ENCODE measurements at regions not wholly inside any gene's neighbourhood (a gene's known extent, or its start where the extent isn't known, plus 50 kb on each side); places are given as distances from the start of the nearest gene placed in this dataset.

- TF ChIP-seq ZNF560 (tag by site-specific recombination; IDR thresholded peaks at IDR 0.05; ENCODE audit: borderline replicate concordance) (no peak), ZNF514 (tag by site-specific recombination; IDR thresholded peaks at IDR 0.05) (no peak), ZNF423 (tag by site-specific recombination; IDR thresholded peaks at IDR 0.05) (no peak), TCF7L2 (IDR thresholded peaks at IDR 0.05; ENCODE audit: borderline replicate concordance, low read depth, low read length) (no peak)
Observed at GRCh38 chr4:4627906-4628305, 86.1 kb upstream of the STX18 start (continued).

- POLR2A ChIA-PET = no interaction called here
Observed at GRCh38 chr4:4627111-4627510, 85.3 kb upstream of the STX18 start.

GRCh38 chr4:4625488-4625887 is 83.6 kb upstream of the STX18 start:
- Histone ChIP-seq H3K36me3 (ENCODE audit: control insufficient read depth in 2 of 2, insufficient read depth in 1 of 2, low read length in 2 of 2) (no peaks in the 10 kb centered on the region), H3K9me3 (ENCODE audit: control insufficient read depth, insufficient read depth, low read depth, low read length) (no peaks in the 10 kb centered on the region), H3K4me3 (ENCODE audit: low read depth, low read length) (no peak overlapping the region), H3K27ac (ENCODE audit: extremely low read depth, low read depth, low read length) (no peak overlapping the region), H3K4me1 (ENCODE audit: control insufficient read depth, insufficient read depth, low read length) (no peaks in the 10 kb centered on the region)
- ChIA-PET CTCF (no interaction called here), POLR2A (no interaction called here)
- no peak for TF ChIP-seq ZNF624 (tag by site-specific recombination; IDR thresholded peaks at IDR 0.05)
- TF ChIP-seq ATF2 (tag by site-specific recombination; IDR thresholded peaks at IDR 0.05; ENCODE audit: low read depth) = no peak

More at GRCh38 chr4:4627111-4627510, 85.3 kb upstream of the STX18 start:
- Histone ChIP-seq H3K4me1 (ENCODE audit: control insufficient read depth, insufficient read depth, low read length) (no peaks in the 10 kb centered on the region), H3K4me3 (ENCODE audit: low read depth, low read length) (no peak overlapping the region), H3K9me3 (ENCODE audit: control insufficient read depth, insufficient read depth, low read depth, low read length) (no peaks in the 10 kb centered on the region), H3K27ac (ENCODE audit: extremely low read depth, low read depth, low read length) (no peak overlapping the region), H3K36me3 (ENCODE audit: control insufficient read depth in 2 of 2, insufficient read depth in 1 of 2, low read length in 2 of 2) (no peaks in the 10 kb centered on the region)
- TF ChIP-seq ZNF398 (tag by site-specific recombination; IDR thresholded peaks at IDR 0.05) (no peak), ZNF670 (tag by site-specific recombination; IDR thresholded peaks at IDR 0.05; ENCODE audit: low read depth) (no peak), KLF16 (tag by site-specific recombination; IDR thresholded peaks at IDR 0.05) (no peak), ZNF223 (tag by site-specific recombination; IDR thresholded peaks at IDR 0.05) (no peak), ZNF549 (tag by site-specific recombination; IDR thresholded peaks at IDR 0.05) (no peak), ZNF704 (tag by site-specific recombination; IDR thresholded peaks at IDR 0.05) (no peak), ZNF174 (tag by site-specific recombination; IDR thresholded peaks at IDR 0.05) (no peak), ZBTB1 (tag by site-specific recombination; IDR thresholded peaks at IDR 0.05) (no peak), ZFHX2 (tag by site-specific recombination; conservative IDR thresholded peaks at IDR 0.05) (peak; percentile 21; the same call in 1 of the 2 replicates), ZNF404 (tag by site-specific recombination; IDR thresholded peaks at IDR 0.05) (no peak), ZXDB (tag by site-specific recombination; IDR thresholded peaks at IDR 0.05) (no peak), GLI2 (tag by site-specific recombination; IDR thresholded peaks at IDR 0.05; ENCODE audit: borderline replicate concordance, low read depth) (no peak), ZNF76 (tag by site-specific recombination; IDR thresholded peaks at IDR 0.05; ENCODE audit: borderline replicate concordance, low read depth) (no peak), BCL6B (tag by site-specific recombination; IDR thresholded peaks at IDR 0.05) (no peak), ZNF701 (tag by site-specific recombination; IDR thresholded peaks at IDR 0.05) (no peak), ZNF169 (tag by site-specific recombination; IDR thresholded peaks at IDR 0.05) (no peak), KLF8 (tag by site-specific recombination; IDR thresholded peaks at IDR 0.05) (no peak), EGR2 (tag by site-specific recombination; IDR thresholded peaks at IDR 0.05; ENCODE audit: low read depth) (0 out of 2 replicates have a peak, but pooled peaks have one; percentile 26)
- CTCF ChIA-PET = no interaction called here

Data from HEK293 (cell line).